ENCODE measurements at regions not wholly inside any gene's neighbourhood (a gene's known extent, or its start where the extent isn't known, plus 50 kb on each side); places are given as distances from the start of the nearest gene placed in this dataset.

DNA sequence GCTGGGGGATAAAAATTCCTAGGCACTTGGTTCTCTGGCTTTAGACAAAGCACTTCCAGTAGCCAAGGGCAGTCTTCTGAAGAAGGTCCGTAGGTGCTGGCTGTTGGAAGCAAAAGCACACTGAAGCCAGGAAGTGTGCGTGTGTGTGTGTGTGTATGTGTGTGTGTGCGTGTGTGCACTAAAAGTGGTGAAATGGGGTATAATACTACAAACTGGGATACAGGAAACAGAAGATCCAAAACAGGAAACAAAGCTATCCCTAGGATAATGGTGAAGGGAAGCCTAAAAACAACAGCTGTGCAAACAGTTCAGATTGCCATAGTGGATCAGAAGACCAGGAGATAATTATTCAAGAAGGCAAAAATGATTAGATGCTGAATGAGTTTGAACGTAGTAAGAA, 103.4 kb downstream of the IL20RB start:
- DNase-seq: no peak

DNA sequence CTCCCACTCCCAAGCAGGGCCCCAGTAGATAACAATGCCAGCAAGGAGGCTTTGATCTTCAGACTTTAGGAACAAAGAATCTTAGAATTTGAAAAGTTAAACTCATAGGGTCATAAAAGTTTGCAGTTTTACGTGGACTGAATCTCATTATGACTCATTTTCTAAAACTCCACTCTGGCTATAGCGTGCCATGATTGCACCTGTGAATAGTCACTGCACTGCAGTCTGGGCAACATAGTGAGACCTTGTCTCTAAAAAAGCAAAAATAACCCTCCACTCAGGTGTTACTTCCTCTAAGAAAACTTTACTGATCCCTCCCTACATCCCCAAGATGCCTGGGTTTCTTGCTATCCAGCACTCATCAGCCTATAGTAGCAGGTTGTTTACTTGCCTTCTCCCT, 104.5 kb downstream of the IL20RB start:
- DNase-seq: peak; percentile 16

DNA sequence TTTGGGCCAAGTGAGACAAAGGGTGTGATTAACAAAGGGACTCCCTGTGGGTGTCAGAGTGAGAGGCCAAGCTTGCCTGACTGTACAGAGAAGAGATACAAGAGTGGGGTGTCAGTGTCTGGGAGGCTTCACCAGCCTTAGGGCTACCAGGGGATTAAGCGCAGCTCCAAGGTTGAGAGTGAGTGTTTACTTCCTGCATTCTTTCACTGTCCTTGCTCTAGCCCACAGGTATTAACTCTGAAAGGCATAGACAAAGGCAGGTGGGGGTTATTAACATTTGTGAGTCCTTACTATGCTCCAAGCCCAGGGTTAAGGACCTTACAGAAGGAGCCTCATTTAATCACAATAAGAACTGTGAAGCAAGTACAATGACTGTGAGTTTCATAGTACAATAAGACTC, 107.6 kb downstream of the IL20RB start:
- DNase-seq: no peak

DNA sequence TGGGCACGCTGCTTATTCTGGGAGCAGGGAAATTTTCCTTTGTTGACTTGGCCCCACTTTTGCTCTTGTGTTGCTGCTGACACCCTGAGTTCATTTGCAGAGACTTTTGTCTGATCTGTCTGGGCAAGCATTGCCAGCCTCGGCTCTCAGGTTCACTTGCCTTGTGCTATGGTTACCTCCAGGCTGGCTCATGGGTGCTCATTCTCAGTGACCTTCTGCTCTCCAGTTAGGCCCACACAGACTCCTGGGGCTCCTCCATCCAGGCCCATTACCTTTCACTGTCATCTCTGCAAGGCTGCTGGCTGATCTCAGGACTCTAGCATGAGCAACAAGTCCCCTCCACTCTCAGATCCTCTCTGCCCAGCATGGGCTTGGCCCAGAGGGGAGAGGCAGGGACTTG, 108.3 kb downstream of the IL20RB start:
- DNase-seq: no peak

DNA sequence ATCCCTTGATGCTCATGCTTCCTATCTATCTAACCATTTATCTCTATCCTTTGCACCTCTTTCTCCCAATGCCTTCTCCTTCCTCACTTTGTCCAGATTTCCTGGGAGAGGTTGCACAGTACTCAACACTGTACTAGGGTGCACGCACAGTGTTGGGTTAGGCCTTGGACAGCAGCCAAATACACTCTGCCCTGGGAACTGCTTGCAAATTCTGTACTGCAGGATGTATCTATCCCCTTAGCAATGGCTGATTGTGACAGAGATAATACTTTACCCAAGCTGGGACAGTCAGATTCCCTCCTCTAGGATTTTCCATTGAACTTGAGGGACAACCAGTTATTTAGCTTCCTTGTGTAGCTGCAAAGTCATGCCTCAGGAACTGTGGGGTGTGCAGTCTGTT, 113.3 kb downstream of the IL20RB start:
- DNase-seq: no peak

DNA sequence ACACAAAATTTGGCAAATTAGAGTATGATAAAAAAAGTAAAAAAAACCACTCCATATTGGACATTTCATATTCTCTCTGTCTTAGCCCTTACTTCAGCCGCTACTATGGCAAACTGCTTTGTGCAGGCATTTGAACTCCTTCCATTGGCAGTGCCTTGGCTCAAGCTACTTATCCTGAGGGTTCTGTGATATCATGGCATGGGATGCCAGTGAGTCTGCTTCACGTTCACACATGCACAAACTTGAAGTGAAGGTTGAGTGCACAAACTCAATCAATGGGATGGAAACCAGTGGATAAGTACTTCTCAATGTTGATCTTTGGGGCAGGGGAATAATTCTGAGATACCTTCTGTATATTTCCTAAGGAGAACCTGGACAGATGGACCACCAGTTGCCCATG, 117.2 kb downstream of the IL20RB start:
- DNase-seq: no peak

DNA sequence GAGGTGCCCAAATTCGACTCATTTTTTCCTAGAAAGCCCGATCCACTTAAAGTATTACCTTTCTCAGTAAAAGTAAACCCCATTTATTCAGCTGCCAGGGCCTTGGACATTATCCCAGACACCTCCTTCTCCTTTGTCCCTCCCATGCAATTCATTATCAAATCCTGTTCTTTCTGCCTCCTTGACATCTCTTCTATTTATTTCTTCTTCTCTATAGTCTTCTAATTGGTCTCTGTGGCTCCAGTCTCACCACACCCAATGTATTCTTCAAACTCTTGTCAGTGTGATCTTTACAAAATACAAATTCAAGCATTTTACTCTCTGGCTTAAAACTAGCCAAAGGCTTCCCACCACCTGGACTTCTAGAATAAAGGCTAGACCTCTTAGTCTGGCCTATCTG, 120.3 kb downstream of the IL20RB start:
- no peak for DNase-seq

DNA sequence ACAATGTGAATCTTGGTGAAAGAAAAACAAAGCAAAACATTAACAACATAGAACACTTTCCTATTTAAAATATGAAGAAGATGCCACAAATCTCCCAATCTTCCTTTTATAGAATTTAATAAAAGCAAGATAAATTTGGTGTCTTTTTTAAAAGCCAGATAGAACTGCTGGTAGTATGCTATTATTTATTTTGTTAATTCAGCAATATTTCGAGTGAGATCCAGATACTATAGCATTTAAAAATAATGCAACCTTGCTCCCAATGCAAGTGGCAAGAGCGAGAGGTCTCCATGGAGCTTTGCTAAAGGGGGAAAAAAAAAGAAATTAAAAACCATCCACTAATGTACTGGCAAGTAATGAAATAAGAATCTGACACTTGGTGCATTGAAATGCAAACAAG, 121.8 kb downstream of the IL20RB start:
- no peak for DNase-seq

DNA sequence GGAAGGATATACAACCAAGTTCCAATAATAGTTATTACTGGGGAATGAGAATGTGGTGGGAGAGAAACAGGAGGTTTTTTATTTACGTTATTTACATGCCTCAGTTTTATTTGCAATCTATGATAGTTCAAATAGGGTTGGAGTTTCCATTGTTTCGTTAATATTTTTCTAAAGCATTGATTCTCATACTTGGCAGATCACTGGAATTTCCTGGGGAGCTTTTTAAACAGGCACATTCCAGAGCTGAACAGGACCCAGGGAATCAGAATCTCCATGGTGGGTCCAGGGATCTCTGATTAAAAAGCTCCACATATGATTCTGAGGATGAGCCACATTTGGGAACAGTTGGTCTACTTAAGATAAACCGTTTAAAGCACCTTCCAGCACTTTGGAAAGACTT, 123.9 kb downstream of the IL20RB start:
- no peak for DNase-seq

DNA sequence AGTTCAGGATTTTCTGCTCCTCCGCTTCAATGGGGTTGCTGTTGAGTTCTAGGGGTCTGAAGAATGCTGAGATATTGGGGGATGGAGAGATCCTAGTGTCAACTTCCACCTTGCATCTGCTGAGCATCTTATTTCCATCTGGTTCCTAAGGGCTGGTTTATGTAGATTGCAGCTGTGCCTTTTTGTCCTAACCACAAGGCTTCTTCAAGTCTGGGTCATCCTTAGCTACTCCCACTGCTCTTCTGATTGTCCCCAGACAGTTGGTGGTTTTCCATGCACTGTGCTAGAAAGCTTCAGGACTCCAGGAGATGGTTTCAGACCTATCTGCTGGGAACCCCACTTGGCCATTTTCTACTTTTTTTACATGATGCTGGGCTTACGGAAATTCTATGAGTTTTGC, 125.0 kb downstream of the IL20RB start:
- DNase-seq: no peak

DNA sequence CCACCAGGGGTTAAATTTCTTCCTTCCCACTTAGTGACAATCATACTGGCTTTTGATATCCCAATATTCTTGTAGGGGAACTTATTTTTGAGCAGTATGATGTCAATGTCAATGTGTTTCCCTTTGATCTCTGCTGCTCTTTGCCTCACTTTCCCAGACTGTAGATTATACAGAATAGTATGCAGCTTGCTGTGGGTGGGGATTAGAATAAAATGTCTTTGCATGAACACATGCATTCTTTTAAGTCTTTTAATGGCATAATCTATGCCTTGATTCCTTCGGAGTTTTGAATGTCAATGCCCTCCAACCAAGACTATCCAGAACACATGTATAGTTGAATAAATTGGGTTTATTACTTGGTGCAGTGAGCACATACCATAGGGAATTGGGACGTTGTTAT, 125.5 kb downstream of the IL20RB start:
- no peak for DNase-seq

DNA sequence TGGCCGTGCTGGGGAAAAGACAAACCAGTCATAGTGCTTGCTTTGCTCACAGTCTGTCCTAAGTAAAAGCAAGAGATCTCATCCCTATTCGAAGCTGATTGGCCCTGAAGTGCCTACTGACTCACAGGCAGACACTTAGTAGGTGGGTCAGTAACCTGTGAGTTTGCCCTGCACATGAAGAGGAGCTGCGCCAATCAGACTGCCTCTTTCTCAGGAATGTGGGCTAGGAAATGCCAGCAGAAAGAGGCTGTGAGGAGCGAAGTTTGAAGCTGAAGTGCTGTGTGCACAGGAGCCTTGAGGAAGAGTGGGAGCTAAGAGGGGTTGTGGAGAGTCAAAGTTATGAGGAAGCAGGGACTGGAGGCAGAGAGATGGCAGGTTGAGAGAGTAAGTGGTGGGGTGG, 126.8 kb downstream of the IL20RB start:
- no peak for DNase-seq

DNA sequence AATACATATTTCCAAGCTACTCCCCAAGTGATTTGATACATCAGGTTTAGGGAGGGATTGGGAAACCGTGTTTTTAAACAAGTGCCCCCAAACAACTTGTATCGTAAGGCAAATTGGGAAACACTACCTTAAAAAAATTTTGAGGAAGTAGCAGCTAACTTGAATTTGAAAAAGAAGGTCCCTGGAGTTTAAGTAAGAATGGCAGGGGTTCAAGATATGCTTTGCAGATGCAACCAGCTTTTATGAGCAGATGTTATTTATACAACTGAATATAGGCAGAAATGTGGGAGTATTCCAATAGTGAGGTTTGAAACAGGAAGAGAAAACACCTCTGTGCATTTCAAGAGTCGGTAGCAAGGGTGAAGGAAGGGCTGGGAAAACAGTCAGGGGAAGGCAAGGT, 139.6 kb downstream of the IL20RB start:
- no peak for DNase-seq

DNA sequence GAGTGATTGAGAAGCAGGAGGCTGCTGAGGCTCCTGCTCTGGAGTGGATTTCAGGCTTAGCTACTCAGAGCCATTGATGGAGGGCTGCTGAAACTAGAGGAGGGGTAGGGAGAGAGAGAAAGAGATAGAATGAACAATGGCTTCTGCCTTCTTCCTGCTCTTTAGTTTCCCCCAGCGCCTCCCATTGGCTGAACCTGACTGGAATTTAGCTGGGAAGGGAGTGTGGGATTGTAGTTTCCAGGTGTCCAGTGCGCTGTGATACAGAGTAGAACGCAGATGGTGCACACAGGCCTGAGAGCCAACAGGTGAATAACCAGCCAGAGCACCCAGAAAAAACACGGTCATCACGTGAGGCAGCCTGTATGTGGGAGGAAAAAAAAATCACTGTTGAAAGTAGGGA, 140.1 kb downstream of the IL20RB start:
- no peak for DNase-seq

DNA sequence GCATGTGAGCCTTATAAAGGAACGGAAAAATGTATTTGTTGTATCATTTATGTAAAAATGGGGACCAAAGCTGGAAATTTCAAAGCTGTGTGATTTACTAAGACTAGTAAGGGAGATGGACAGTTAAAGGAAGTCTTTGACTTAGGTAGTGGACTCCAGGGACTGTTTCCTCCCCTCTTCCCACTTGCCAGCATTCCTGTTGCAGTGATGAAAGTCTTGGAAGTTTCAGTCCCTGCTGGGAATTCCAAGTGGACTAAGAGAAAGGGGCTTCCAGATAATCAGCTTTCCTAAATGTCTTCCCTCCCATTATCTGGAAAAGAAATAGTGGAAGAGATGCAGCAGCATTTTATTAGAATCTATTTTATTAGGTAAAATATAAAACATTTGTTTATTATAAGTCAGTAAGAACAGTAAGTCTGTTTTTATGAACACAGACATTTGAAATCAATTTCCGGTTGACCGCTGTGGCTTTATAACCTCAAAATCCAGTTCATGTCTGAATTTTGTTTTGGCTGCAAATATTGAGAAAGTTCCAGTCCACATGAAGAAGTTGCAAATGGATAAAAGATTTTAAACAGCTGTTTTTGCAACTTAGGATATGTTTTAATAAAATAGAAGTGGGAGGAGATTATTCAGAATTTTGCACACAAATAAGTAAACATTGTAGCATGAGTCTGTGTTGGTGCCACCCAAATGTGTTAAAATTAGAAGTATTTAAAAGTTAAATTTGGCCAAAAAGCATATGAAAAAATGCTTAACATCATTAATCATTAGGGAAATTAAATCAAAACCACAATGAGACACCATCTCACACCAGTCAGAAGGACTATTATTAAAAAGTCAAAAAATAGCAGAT, 141.8 kb downstream of the IL20RB start:
- no peak for DNase-seq

DNA sequence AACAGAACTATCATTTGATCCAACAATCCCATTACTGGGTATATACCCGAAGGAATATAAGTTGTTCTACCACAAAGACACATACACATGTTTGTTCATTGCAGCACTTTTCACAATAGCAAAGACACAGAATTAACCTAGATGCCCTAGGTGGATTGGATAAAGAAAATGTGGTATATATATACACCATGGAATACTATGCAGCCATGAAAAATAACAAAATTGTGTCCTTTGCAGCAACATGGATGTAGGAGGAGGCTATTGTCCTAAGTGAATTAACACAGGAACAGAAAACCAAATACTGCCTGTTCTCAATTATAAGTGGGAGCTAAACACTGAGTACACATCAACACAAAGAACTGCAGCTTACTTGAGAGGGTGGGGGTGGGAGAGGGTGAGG, 142.5 kb downstream of the IL20RB start:
- no peak for DNase-seq

DNA sequence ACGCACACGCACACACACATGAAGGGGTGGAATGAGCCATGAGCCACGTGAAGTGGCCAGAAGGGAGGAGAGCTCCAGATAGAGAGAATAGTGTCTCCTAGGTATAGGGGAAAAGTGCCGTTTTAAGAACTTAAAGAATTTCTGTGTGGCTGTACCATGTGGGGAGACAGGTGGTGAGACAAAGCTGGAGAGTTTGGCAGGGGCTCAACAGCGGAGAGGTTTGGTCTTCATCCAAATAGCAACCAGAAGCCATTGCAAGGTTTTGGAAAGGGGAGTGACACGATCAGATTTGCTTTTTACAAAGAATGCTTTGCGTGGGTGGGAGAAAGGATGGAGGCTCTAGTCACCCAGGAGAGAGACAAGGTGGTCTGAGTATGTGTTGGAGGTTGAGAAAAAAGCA, 146.0 kb downstream of the IL20RB start:
- DNase-seq: no peak

DNA sequence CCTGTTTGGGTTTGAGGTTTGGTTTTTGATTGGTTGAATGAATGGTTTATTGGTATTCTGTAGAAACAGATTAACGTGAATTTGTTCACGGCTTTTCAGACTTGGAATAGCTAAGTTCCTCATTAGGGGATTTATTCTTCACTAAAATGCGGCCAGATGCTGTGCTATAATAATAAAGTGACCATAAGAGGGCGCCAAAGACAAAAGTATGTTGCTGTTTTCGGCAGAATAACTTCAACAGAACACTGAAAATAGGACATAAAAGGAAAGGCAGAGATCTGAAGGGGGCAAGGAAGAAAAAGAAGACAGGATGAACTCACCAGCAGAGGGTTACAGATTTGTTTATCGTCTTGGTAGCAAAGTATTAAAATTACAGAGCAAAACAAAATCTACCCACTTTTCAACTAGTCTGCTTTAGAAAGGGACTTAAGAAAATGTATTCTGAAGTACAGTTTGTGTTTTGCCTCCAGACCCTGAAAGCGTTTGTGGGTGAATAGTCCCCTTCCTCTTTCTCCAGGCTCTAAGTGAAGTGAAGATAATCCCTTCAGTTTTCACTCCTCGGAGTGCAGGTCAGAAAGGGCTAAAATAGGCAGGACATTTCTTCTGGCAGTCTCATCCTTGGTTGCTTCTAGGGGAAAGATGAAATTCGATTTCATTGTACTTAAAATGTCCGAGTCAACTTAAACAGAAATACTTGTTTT, 147.6 kb downstream of the IL20RB start:
- DNase-seq: peak; percentile 59

DNA sequence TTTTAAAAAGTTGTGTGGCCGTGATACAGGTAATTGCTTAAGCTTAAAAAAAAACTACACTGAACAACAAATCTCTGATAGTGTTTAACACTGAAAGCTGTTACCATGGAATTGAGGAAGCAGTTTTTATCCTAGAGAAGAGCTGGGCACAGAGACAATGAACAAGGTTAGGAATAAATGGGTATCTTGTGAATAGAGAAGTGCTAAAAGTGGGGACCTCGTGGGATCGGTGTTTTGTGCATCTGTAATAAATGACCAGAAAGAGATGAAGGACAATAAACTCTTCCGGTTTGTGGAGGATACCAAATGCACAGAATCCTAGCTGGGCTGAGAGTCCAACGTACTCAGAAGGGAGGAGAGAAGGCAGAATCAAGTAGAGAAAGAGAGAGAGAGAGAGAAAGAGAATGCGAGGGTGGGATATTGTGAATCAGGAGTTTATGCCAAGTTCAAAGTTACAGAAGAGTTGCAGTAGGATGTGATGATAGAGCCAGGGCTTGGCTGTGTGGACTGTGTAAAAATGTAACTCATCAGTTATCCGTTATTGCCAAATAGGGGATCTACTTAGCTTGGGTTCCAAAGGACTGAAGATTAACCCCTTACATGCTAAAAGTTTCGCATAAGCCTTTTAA, 148.9 kb downstream of the IL20RB start:
- no peak for DNase-seq

DNA sequence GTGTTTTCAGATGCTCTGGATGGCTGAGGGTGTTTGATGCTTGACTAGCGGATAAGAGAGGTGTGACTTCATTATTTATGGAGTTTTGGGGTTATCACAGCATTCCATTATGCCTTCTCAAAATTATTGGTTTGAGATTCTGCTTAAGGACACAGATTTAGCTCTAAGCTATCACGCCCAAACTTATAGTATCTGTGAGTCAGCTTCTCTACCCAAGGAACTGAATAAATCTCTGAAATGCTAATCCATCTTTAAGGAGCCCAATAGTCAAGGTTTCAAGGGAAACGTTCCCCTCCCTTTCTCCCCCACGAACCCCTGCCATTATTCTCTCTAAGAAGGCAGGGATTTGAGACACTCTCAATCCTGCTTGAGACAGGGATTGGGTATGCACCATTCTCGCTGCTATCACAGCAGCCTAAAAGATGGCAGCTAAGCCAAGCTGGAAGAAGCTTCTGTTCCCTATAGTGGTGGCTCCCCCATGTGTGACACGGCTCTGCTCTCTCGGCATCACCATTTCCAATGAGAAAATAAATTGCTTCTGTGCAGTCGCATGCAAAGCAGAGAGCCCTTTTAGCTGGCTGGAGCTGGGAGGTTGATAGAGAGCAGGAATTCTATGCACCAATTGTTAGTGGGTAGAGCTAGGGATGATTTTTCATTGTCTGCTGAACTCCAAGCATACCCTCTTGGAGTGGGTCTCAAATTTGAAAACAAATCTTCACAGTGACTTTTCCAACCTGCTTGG, 151.1 kb downstream of the IL20RB start:
- no peak for DNase-seq

DNA sequence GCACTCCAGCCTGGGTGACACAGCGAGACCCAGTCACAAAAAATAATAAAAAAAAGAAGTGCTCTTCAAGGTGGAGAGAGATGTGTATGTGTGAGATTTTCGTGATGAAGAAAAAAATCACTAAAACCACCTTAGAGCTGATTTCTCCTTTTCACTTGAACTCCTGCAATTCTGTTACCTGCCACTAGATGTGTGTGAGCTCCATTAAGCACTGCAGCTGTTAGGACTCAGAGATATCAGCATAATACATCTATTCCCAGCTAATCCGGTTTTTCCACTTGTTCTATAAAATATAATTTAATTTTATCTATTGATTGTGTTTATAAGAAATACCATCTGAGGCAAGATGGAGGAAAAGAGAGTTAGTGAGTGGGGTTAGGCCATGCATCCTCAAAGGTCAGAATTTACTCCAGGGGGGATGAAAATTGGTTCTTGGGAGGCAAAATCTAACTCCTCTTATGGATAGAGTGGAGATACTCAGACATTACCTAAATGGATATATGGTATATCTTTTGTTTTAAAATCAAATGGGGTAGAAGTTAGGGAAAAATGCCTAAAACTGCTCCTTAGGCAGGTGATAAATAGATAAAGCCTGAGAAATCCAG, 152.7 kb downstream of the IL20RB start:
- peak; percentile 20 for DNase-seq

DNA sequence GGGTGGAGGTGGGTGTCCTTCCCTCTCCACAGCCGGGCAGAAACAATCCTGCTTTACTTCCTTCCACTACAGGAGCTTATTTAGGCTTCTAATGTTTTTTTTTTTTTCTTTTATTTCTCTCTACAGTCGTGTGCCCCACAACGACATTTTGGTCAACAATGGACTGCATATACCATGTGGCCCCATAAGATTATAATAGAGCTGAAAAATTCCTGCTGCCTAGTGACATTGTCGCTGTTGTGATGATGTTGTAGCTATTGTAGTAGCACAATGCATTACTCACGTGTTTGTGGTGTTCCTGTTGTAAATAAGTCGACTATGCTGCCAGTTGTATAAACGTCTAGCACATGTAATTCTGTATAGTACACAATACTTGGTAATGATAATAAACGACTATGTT, 153.7 kb downstream of the IL20RB start:
- DNase-seq: no peak

DNA sequence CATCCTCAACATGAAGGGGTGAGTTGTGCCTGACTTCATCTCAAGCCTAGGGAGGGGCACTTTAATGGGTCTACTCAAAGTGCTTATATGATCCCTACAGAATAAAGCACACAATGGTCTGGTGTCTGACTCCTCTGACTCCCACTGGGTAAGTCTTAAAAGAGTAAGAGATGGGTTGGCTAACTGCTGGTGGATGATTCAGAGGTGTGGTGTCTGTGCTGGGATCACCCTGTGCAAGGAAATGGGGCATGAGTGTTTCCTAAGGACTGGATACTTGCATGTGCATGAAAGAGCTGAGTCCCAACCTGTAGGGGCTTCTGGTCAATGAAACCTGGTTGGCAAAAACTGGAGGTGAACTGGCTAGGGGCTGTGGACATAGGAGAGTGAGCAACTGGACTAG, 158.8 kb downstream of the IL20RB start:
- DNase-seq: no peak

Measured in activated CD4-positive, alpha-beta T cell treated with anti-CD3 and anti-CD28 coated beads, Interleukin-2, amount 50 U/mL, for 16 hours (primary cell).